GM19467 (cell line): ENCODE measurements at regions not wholly inside any gene's neighbourhood (a gene's known extent, or its start where the extent isn't known, plus 50 kb on each side); places are given as distances from the start of the nearest gene placed in this dataset.

ENCODE experiments used
- ATAC-seq: cut with Tn5 transposase; IDR thresholded peaks from one replicate; pipeline ENCODE4 v1.9.1; 2021; ENCODE audit warnings: mild to moderate bottlenecking, moderate library complexity; ENCODE audit not compliant: unreplicated experiment

DNA sequence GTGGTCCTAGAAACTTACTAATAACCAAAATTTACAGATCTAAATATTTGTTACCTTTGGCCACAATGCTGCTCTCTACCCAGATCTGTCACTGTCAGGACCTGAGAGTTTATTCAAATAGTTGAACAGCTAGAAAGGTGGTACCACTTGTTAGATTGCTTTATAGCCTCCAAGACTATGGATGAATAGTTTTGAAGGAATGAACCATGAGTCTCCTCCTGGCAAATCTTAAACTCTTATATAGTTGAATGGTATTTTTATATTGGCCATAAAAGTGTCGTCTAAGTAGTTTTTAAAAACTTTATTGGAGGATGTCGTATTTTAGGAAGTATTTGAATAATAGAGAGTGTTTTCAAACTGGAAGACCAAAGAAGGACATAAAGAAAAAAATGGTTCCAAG is 178.7 kb downstream of the AHR start:
- ATAC-seq, result no peak

DNA sequence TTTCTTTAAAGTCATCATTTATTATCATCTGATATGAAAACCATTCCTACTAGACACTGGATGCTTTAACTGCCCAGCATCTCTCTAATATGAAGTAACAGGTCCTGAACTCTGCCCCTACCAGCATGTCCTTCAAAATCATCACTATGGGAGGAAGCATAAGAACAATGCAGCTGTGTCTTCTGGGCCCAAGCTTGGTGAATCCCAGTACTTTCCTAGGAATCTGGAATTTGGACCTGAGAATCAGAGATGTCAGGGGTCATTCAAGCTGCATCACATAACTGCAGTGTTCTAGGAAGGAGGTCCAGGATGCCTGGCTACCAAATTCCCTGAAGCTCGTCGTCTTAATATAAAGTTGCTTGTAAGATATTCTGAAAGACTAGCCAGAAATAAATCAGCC is 182.7 kb downstream of the AHR start:
- ATAC-seq, result no peak

DNA sequence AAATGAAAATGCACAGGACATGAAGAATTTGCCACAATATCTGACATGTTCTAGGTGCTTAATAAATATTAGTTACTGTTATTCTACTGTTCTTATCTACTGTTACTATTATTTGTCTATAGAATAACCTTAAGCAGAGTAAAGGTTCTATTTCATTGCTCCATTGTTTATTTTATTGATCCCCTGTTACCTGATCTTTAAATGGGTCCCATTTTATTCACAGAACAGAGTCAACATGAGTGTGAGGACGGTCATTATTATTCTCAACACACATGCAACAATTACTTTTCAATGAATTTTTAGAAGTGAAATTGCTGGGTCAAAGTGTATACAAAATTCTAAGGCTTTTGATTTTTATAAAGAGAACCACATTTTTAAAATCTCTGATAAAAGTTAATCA is 186.9 kb downstream of the AHR start:
- ATAC-seq, result no peak

DNA sequence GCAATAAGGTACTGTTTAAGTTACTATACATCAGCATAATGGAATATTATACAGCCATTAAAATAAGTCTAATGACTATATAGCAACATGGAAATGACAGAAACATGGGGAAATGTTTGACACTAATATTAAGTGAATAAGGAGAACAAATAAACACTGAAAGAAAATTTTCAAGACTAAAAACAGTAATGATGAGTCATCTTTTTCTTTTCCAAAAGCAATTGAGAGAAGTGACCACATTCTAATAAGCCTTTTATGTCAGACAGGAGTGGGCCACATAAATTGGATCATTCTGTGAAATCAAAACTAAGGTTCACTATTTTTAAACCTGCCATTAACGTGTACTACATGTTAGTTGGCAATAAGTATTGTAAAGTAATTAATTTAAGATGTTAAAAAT is 187.5 kb downstream of the AHR start:
- ATAC-seq, result no peak

DNA sequence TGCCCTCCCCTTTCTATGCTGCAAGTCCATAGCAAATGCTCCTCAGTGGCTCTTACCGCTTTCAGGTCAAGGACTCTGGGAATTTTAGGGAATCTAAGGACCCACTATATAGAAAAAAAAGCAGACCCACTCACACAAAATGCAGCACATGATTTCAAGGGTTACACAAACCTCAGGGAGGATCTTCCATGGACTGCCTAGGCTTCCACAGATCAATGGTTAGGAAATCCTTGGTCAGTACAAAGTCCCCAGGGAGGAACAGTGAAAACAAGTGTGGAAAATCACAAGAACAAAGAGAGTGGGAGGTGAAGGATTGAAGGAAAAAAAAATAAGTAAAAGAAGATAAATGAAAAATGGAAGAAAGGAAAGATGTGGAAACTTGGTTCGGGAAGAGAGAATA is 188.4 kb downstream of the AHR start:
- no peak for ATAC-seq

DNA sequence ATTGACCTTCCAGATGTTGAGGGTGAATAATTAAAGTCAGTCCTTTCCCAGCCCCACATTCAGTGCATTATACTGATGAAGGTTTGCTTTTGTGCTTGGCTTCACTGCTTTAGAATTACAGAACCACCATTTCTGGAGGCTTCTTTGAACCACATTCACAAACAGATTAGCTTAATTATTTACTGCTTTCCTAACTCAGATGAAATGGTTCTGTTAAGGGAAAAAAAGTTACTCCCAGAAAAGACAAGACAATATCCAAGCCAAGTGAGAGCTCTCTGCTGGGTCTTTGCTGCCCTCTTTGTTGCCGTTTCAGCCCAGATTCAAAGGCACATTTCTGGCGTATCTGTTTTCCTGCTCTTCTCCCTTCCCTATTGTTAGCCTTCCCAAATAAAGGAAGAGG is 188.9 kb downstream of the AHR start:
- no peak for ATAC-seq

DNA sequence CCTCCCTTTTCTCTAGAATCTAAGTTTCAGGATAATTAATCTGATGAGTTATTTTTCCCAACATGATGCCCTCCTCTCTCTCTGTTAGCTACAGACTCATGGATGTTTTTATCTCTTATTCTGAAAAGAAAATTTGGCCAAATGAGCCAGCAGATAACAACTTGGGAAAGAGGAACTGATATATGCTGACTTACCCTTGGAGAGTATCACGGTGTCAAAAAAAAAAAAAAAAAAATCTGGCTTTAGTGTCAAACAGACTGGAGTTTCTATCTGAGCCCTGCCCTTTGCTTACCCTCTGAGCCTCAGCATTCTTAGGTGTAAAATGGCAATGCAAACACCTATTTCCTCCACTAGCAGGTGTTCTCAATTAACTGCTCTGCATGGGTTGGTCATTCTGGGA is 190.4 kb downstream of the AHR start:
- no peak for ATAC-seq

DNA sequence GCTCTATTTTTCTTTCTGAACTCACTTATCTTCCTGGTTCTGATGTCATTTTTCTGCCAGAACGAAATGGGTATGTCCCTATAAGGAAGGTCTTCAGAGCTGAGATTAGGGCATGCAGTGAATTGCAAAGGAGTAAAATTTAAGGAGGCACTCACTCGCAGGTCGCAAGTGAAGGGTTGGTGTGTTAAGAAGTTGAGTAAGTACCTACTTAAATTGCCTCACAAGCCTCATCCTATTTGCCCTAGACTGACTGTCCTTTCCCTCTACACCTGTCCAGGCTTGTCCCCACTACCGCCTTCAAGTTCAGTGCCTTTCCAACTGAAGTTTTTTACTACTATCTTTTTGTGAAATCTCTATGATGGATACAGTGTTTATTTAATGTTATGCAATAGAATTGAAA is 191.5 kb downstream of the AHR start:
- ATAC-seq, result no peak

DNA sequence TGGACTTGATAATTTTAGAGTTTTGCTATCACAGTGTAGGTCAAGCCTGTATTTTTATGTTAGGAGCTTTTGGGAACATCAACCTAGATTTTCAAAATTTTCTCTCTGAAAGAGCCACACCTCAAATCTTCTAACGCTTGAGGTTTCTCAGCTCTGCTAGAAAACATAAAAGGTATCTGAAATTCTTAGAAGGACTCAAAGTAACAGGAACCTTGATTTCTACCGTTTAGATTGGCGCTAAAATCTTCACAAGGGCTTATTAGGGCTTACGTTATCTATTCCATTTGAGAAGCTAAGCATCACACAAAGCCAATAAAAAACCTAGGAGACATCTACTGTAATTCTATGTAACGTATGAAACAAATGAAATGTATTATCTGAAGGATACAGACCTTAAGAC is 192.4 kb downstream of the AHR start:
- ATAC-seq, result no peak

DNA sequence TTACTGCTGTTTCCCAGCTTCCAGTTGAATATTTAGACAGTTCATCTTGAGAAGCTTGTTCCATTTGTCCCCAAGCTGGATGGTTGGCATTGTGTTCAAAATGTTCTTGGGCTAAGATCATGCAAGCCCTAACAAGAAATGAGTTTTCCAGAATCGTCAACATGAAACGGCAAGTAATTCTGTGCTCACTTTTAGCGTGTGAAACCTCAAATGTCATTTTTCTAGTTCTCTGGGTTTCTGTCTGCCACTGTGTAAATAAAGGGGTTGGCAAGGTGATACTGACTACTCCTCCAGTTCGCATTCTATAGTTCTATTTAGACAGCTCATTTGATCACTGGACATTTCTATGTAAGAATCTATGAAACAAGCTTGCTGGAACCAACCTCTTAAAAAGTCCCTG is 194.0 kb downstream of the AHR start:
- no peak for ATAC-seq

DNA sequence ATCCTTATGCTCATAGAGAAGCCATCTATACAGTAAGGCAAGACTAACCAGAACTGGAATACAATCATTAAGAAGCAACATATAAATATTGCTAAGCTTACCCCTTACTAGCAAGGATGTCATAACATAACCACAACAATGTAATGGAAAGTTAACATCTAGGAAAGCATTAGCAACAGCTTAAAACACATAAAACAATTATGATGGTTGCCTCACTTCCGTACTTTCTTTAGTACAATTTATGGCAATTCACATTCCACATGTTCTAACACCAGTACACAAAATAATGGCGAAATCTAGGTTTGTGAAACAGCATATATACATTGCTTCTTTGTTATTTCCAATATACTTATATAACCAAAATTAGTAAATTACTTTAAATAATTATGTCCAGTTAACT is 195.0 kb downstream of the AHR start:
- ATAC-seq, result no peak

DNA sequence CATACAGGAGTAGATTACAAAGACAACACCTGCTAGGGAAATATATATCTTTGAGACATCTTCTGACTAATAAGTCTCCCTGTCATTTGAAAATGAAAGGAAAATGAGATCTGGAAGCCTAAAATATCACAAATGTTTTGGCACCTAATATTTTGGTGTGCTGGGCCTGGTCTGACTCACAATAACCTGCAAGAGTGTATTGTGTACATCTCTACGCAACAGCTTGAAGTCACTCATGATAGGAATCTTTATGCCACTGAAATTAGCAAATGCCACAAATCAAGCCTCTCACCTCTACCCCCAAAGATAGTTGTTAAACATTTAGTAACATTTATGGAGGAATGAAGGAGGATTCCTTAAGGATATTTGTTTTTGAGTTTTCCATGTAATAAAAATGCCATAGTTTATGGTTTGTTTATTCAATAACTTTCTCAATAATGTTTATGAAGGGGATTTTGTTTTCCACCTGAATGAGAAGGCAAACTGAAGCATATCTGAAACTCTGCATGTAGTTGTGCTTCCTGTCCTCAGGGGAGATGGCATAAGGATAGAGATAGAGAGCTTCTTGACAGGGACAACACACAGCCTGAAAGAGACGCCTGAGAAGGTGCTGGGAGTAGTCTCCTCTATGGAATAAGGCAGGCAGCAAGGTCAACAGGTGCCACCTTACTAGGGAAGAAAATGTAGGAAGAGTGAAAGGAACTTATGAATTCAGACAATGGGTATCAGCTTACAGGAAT is 197.4 kb downstream of the AHR start:
- no peak for ATAC-seq

DNA sequence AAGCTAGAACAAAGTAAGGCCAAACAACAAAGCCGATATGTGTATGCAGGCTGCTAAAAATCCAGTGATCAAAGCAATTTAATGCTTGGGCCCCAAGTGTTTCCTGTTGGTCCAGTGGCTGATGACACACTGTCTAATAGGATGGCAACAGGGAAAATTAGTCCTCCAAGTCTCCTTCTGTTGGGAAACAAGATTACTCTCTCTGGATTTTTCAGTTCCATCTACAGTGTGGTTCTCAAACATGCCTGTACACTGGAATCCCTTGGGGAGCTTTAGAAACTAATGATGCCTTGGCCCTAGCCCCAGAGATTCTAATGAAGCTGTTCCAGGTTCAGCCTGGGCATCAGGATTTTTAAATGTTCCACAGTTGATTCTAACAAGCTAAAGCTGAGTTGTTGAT is 198.7 kb downstream of the AHR start:
- no peak for ATAC-seq

DNA sequence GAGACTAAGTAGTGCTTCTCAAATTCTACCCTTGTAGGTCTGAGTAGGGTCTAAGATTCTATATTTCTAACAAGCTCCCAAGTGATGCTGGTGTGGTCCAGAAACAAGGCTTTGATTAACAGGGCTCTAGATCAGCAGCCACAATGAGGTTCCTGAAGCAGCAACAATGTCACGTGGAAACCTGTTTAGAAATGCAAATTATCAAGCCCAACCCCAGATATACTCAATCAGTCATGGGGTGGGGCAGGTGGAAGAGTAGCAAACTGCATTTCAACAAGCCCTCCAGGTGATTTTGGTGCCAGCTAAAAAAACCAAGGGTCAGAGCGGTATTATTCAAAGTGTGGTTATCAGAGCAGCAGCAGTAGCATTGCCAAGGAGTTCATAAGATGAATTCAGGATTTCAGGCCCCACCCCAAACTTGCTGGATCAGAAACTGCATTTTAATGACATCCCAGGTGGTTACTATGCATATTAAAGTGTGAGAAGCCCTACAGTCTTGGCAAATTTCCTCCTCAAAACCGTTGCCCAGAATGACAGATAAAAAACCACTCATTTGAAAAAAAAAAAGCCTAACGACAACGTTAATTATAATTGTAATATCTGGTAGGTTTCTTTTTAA is 199.2 kb downstream of the AHR start:
- ATAC-seq, result no peak

DNA sequence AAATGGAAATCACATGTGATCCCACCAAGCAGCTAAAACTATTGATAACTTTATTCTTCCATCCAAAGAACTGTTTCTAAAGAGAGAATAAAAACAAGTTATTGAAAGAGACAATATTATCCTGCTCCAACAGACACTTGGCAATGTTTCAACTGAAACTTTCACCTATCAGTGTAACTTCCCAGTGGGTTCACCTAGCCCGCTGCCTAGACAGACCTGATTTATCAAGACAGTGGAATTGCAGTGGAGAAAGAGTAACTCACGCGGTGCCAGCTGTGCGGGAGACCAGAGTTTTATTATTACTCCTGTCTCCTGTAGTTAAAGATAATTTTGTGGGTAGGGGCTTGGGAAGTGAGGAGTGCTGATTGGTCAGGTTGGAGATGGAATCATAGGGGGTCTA is 199.8 kb downstream of the AHR start:
- ATAC-seq, result no peak

DNA sequence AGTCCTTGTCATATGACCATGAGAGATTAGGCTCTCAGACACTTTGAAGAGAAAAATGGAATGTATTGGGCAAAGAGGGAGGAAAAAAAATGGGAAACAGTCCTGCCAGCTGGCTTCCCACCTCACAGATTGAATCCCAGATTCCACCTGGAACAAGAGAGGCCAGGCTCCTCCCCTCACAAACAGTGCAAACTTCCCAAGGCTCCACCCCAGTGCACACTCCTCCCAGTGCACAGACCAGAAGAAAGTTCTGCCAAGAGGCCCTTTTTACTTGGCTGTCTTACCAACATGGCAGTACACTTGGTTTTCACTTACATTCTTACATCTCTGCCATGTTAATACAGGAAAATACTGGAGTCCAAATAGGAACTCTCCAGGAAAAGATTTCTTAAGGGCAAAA is 202.3 kb downstream of the AHR start:
- ATAC-seq, result no peak

DNA sequence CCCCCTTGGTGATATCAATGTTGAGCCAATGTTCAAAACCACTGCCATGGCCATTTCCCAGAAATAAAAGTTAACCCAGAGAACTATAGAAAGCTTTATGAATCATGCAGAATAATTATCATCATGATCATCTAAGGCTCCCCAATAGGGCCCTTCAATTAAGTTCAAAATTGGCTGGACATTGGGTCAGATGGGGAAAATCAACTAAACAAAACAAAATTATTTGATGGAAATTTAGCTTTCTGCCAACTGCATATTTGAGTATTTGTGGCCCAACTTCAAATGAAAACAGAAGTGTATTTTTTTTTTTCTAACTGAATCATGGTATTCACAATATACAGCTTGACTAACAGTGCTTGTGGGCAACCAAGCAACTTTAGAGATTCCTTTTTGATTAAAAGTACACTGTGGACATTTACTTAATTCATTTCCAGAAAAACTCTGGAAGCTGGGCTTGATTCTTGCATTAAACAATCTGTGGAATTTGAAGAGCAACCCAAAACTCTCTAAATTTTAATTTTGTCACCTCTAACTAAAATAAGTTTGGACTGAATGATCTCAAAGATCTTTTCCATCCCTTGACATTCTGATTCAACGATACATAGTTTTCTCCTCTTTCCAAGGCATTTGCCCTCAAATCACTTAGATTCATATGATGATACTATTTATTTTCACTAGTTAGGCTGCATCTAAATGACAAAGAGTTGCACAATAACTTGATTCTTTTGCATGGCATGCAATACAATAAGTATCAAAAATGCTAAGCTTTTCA is 203.2 kb downstream of the AHR start:
- ATAC-seq, result no peak

DNA sequence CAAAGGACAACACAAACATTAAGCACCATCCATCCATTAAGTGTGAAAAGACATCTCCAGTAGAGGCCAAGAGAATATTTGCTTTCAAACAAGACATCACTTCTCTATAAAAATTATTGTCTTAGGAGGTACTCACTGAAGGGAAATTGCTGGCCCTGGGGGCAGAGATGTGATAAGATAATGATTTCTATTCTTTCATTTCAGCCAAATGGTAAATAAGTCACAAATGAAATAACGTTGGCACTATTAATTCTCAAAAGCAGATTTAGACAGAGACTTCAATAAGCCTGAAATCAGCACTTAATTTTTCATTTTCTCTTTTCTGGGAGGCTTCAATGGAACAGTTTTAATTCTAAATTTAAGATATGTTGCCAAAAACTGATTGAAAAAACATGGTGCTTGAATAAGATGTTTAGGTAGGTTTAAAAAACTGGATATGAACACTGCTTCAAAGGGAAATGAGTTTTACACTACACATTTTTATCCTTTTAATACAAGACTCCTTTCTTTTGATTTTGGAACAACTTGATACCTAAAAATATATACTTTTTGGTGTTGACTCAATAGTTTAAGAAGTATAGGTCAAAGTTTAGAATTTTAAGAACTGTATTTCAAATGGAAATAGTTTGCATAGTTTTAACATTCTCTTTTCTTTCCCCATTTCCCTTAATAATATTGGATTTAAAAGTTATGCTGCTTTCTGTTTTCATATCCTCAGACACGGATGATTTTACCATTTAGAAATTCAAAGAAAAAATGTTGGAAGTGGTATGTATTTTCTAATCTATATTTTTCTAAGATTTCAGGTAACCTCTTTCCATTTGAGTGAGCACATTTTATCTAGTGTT is 204.0 kb downstream of the AHR start:
- ATAC-seq, result no peak

DNA sequence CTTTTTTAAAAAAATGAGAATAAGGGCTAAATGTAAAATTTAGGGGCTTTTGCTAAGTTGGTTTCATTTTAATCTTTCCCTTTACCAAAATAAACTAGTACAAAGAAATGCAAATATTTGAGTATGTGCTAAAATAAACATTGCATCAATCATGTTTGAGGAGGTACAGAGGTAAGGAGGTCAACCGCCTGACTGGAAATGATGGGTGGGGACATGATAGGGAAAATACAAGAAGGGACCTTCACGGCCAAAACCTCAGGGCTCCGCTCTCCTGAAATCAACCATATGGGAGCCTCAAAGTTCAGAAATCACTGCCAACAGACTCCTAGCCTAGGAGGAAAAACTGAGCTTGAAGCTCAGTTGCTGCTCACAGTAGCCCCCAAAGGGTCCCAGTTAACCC is 207.6 kb downstream of the AHR start:
- peak; percentile 64 for ATAC-seq

DNA sequence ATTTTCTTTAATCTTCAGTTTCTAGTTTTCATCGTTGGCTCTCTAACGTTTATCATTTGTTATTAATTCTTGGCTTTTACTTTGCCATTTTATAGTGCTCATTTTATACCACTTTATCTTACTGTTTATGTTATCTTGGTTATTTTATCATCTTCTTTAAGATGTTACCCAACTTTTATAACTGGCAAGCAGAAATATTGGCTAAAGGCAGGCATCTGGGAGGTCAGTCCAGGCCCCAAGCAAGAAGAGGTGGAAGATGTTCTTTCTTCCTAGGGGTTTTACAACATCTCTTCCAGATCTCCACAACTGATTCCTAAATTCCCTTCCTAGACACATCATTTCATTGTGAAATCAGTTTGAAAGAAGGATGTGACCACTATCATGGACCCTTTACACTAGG is 208.1 kb downstream of the AHR start:
- ATAC-seq, result no peak

DNA sequence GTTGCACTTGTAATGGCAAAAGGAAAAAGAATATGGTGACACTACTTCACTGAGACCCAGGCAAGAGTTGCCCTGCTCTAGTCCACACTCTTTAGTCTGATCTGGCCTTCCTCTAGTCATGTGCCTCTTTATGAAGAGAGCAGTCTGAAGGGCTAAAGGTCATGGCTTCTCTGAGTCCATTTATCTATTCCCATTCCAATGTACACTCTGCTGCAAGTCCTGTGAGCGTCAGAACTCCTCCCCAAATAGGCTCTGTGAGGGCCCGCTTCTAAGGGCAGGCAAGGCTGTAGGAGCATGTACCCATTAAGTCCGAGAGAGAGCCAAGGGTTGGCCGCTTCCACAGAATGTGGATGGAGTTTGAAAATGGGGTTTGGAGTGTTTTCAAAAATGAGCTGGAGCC is 209.3 kb downstream of the AHR start:
- no peak for ATAC-seq
